ENCODE measurements at regions not wholly inside any gene's neighbourhood (a gene's known extent, or its start where the extent isn't known, plus 50 kb on each side); places are given as distances from the start of the nearest gene placed in this dataset.

DNA sequence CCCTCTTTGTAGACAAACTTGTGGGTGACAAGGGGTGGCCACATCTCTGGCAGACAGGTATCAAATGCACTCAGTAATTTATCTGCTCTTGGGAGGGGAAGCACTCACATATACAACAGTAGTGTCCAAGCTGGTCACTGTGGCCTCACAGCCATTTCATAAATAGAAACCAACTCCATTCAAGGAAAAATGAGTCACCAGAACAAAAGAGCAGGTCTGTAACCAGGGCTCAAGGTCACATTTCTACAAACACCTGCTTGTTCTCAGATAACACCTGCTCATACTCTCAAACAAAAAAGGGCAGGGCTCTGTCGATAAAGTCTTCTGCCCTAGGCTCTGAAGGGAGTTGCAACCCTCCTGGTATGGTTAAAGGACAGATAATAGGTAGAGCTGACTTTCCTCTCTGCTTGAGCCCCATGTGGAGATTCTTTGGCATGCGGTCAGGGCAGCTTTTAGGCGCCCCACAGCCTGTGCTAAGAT, 459.0 kb downstream of the BCL11A start:
- no peak for DNase-seq

GRCh38 chr2:60092781-60093180, 460.7 kb downstream of the BCL11A start:
- no peak for DNase-seq

DNA sequence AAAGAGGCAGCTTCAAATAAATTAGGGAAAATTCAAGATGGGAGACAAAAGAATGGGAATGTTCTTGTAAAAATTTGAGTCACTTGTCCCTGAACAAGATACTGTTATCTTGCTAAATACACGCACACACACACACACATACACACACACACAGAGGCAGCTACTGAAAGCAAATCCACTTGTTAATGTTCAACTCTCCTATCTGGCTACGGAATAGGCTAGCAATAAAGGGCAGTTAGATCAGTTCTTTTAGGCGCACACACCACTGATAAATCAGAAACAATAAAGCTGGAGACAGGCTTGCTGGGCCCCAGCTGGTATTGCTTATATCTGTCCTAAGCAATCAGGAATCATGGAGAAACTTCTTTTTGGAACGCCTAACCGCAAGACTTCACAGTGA, 461.6 kb downstream of the BCL11A start:
- DNase-seq: no peak

DNA sequence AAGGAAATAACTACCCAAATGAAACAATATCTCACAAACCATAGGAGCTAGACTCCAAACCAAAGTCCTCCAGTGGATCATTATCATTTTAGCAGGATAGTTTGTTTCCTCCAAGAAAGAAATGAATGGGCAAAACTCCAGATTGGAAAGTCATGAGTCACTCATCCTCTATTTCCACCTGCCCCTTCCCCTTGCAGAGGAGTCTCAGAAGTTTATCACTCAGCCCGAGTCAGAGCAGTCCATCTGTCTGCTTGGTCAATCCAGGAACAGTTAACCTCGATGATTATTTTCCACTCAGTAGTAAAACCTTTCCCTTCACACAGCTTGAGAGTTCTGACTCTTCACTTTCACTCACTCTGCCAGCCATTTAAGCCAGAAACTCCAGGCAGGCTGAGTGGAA, 462.2 kb downstream of the BCL11A start:
- DNase-seq: no peak

GRCh38 chr2:60079562-60079961, 473.9 kb downstream of the BCL11A start:
- no peak for DNase-seq

GRCh38 chr2:60075048-60075447, 478.4 kb downstream of the BCL11A start:
- no peak for DNase-seq

DNA sequence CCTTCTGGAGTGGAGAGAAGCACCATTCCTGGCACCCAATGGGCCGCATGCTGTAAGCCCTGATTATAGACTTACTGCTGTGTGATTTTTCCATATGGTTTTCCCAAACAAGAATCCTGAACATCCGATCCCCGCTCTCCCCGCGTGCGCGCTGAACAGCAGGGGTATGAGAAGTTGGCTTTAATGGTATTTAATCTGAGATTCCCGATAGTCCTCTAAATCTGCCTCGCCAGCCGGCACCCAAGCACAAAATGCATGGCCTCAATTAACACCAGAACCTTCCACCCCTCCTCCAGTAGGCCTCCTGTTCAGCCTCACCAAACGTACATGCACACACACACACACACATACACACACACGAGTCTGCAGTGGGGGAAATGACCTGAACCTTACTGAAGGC, 480.3 kb downstream of the BCL11A start:
- no peak for DNase-seq

- DNase-seq: no peak
These were observed 480.8 kb downstream of the BCL11A start for GRCh38 chr2:60072609-60073008.

DNA sequence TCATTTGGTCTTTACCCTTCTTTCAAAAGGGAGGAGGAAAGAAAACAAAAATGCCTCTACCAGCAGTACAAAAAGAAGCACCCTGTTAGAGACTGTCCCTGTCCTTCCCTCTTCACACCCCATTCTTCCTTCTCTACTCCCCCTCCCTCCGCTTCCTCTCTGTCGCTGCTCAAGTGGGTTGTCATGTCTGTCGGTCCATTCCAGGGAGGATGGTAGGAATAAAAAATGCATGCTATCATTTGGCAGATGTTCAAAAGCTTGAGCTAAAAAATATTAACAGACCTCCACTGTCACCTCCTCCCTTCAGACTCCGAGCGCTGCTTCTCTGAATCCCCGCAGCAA, 482.0 kb downstream of the BCL11A start:
- DNase-seq: peak; percentile 13

DNA sequence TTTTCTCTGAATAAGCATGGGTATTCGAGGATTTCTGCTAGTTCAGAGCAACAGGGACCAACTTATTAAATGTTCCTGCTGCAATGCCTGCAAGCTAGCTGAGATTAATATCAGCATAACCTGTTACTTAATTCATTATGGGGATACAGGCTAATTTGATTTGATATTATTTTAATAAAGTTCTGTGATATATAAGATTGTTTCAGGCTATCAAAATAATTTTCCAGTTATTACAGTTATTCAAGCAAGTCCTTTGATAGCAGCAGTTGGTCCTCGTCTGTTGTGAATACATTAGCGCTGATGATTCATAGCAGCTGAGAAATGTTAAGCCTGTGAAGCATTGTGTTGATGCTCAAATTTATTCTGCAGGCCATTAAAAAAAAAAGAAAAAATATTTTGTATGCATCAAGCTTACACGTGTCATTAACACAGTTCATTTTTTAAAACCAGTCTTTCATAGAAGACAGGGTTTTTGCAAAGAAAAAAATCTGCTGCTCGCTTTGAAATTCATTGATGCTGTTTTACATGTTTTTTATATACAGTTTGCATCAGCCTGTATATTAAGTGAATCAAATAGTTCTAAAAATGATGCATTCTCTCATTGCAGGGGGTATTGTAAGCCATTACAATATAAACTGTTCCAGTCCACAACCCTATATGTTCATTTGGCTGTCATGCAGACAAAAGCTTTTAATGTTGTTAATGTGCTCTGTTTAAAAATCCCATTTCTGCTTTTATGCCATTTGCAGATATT, 482.5 kb downstream of the BCL11A start:
- DNase-seq: peak; percentile 68

GRCh38 chr2:60070196-60070595, 483.3 kb downstream of the BCL11A start:
- no peak for DNase-seq

DNA sequence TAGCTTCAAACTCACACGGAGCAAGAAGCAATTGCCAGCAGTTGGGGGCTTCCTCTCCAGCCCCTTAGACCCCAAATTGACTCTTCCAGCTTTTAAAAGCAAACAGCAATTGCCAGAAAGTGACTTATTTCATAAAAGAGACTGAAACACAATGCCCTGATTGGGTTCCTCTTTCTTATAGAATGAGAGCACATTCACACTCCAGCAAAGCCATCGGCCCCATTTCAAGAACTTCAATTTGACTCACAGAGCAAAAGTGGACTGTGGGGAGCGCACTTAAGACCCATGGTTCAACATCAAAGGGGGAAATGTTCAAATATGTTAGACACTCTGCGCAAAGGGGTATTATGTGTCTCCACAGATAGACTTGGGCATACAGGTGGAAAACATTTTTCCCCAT, 484.7 kb downstream of the BCL11A start:
- no peak for DNase-seq

DNA sequence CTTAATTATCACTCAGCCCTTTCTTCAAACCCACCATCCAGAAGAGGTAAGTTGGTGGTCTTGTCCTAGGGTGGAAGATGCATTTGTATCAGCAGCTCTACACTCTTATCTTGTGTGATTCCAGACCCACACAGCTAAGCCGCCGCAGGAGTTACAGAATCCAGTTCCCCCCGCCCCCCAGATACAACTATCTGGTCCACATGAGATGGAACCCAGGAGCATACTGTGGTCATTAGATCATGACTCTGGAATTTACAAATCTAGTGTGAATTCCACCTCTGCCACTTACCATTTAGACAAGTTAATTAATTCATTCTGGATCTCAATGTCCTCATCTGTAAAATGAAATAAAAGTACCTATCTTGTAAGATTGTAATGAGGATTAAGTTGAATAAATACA, 486.4 kb downstream of the BCL11A start:
- DNase-seq: peak; percentile 17

- DNase-seq: no peak
These were observed 487.2 kb downstream of the BCL11A start for GRCh38 chr2:60066096-60066839.

GRCh38 chr2:60064687-60065389, 488.6 kb downstream of the BCL11A start:
- no peak for DNase-seq

GRCh38 chr2:60058781-60059180, 494.7 kb downstream of the BCL11A start:
- no peak for DNase-seq

GRCh38 chr2:60054571-60055340, 498.7 kb downstream of the BCL11A start:
- no peak for DNase-seq

DNA sequence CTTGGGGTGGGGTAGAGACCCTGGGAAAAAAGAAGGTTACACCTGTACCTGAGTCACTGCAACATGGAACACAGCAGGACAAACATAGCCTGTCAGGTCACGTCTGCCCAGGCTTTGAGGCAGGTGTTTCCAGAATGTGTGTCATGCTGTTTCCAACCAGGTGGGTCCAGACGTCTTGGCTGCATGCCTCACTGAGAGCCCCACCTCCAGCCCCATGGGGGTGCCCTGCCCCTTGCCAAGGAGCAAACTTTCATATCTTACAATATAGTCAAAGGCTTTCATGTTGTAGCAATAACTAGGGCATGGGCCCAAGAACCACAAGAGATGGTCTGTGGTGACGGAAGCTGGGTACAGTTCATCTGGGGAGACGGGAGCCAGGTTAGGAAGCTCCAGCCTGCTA, 499.7 kb downstream of the BCL11A start:
- DNase-seq: no peak

GRCh38 chr2:60052601-60053000, 500.9 kb downstream of the BCL11A start:
- no peak for DNase-seq

- DNase-seq: no peak
These were observed 501.5 kb downstream of the BCL11A start for GRCh38 chr2:60051991-60052390.

- DNase-seq: no peak
These were observed 505.4 kb downstream of the BCL11A start for GRCh38 chr2:60047944-60048525.

DNA sequence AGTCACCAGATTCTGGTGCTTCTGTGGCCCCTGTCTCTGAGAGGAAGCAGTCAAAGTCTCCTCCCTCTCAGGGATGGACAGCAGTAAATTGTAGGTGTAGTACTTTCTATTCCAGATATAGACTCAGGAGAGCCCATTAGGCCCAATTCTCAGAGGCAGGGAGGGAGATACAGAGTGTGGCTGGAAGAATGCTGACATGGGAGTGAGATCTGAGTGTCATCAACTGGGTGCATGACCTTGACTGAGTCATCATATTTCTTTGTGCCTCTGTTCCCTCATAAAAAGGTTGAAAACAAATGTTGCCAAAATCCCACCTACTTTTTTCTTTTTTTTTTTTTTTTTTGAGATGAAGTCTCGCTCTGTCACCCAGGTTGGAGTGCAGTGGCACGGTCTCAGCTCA, 506.1 kb downstream of the BCL11A start:
- DNase-seq: no peak

Data from fibroblast of skin of back (primary cell).